ENCODE measurements at regions not wholly inside any gene's neighbourhood (a gene's known extent, or its start where the extent isn't known, plus 50 kb on each side); places are given as distances from the start of the nearest gene placed in this dataset.

DNA sequence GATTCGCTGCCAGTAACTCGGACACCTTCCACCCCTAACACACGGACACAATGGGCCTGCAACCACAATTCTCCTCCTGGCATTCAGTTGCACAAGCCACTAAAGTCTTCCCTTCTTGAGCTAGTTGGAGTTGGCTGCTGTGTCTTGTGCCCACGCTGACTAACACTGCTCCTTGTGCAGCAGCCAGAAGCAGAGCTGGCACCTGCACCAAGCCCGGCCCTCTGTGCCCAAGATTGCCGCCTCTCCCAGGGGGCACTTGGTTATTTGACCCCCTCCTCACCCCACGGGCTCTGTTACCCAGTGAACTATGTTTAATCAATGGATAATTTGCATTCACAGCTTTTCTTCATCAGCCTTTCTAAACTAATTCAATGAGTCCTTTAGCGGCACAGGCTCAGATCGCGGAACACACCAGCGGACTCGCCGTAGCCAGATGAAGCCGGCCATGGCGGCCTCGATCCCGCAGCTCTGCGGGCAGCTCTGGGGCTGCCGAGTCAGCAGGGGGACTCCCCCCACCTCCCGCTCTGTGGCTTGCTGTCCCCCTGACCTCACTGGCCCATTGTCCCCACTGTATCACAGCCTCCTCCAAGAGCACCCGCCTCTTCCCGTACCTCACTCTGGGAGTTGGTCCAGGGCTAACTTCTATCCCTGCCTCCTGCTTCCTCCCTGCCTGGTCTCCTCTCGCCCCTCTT lies 94.8 kb upstream of the AFDN start:
- TF ChIP-seq, protein P1, sequence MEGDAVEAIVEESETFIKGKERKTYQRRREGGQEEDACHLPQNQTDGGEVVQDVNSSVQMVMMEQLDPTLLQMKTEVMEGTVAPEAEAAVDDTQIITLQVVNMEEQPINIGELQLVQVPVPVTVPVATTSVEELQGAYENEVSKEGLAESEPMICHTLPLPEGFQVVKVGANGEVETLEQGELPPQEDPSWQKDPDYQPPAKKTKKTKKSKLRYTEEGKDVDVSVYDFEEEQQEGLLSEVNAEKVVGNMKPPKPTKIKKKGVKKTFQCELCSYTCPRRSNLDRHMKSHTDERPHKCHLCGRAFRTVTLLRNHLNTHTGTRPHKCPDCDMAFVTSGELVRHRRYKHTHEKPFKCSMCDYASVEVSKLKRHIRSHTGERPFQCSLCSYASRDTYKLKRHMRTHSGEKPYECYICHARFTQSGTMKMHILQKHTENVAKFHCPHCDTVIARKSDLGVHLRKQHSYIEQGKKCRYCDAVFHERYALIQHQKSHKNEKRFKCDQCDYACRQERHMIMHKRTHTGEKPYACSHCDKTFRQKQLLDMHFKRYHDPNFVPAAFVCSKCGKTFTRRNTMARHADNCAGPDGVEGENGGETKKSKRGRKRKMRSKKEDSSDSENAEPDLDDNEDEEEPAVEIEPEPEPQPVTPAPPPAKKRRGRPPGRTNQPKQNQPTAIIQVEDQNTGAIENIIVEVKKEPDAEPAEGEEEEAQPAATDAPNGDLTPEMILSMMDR (IDR thresholded peaks at IDR 0.05; ENCODE audit: low read length): no peak
- TF ChIP-seq EZH2 (optimal IDR thresholded peaks at IDR 0.05; ENCODE audit: low read depth, low read length): no peak

Measured in MM.1S (cell line).